Stimulated activated CD8-positive, alpha-beta memory T cell treated with anti-CD3 and anti-CD28 coated beads, Interleukin-7, amount 100 ng/mL, for 24 hours (primary cell): ENCODE measurements at regions not wholly inside any gene's neighbourhood (a gene's known extent, or its start where the extent isn't known, plus 50 kb on each side); places are given as distances from the start of the nearest gene placed in this dataset.

ENCODE experiments used
- DNase-seq: peaks from one replicate; pipeline ENCODE4 v3.0.0-alpha.2; 2020; ENCODE audit warnings: low read depth

DNA sequence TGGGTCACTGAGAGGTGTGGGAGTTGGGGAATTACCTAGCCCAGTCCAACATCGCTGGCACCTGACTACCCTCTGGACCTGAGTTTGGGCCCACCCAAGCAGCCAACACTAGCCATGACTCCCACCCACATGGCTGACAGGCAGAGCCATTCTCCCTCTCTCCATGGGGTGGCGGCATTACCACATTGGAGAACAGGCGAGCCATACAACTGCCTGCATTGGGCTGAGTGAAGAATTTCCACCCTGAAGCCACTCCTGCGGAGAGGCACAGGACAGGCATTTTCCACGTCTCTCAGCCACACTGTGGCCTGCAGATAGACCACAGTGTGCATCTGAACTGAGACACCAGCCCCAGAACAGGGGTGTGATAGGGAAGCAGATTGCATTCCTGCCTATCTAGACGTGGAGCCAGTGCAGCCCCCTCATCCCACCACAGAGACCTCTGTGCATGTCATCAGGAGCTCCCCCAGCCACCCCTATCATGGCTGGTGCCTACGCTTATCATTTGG lies 58.2 kb upstream of the ANTXRL start:
- DNase-seq = peak; percentile 40

DNA sequence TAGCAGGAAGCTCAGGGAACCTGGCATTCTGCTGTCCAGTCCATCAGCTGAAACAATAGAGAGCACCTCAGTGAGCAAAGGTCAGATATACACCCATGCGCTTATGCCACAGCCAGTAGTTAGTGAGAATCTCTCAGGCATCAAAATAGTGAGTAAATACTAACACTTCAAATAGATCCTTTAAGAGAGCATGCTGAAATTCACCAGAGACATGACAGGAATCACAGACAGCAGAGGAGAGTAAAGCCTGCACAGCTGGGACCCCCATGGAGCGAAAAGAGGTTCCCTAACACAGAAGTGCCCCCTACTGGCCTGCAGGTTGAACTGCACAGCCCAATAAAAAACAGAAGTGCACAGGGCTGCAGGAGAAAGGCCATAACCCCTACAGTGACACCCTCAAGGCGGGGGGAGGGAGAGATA lies 57.6 kb upstream of the ANTXRL start:
- DNase-seq = no peak

DNA sequence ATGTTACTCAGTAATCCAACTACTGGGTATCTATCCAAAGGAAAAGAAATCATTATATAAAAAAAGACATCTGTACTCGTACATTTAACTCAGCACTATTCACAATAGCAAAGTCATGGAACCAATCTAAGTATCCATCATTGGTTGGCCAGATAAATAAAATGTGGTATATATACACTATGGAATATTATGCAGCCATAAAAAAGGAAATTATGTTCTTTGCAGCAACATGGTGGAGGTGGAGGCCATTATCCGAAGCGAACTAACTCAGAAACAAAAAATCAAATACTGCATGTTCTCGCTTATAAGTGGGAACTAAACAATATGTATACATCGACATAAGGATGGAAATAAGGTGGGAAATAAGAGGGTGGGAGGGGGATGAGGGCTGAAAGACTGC lies 56.2 kb upstream of the ANTXRL start:
- DNase-seq = no peak

DNA sequence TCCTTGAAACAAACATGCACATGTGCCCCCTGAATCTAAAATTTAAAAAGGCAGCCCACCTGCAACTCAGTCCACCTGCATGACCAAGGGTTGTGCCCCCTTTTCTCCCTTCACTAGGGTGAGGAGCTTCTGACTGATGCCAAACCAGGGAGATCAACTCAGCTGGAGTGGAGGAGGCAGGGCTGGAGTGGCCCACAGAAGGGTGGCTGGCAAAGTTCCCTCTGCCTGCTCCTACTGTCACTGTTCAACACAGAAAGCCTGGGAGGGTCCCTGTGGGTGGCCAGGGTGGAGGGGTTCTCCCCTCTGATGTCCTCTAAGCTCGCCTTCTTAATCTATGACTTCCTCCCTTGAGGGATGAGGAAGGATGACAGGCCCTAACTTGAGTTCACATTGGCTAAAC lies 55.7 kb upstream of the ANTXRL start:
- DNase-seq = no peak

DNA sequence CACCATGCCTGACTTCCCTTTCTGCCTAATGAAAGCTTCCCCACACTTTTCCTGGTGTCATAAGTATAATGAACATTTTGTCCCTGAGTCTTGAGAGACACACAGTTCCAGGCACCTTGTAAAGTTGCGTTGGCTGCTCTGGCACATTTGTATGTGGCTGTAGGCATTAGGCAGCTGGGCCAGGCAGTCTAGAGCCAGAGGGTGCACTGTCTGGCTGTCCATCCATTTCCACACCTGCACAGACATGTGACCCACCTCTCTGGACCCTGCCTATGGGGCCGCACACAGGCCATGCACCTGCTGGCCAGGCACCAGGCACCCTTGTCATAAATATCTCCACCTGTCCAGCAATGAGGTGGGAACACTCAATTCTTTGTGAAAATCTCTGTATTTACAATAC lies 54.7 kb upstream of the ANTXRL start:
- no peak for DNase-seq

DNA sequence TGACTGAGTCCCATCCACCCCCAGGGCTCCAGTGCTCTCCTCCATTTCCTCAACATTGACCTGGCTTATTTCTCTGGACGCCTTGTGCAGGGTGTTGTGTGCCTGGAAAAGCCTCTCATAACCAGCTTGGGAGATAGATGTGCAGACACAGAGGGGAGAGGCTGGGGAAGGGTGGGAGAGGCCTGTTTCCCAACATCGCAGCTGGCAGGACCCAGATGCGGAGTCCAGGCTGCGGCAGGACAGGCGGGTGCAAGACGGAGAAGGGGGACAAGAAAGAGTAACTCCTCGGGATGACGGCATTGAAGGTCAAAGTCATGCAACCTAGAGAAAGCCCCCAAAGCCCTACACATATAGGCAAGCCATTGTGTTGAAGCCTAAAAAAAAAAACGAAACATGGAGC lies 54.1 kb upstream of the ANTXRL start:
- DNase-seq = no peak

DNA sequence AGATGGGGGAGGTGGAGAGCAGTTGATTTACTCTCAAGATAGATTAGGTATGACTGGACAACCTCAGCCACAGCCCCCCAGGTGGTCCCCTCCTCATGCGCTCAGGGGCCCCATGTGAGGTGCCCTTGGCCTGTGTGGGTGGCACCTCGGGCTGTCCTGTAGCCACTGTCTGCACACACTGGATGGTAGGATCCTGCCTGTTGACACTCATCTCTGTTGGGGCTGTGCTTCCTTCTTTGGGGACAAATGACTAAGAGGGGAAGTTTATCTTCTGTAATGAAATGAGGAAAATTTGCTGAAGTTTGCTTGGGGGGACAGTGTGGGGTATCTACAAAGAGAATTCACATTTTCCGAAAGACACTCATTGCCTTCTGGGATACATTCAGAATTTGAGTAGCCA lies 53.6 kb upstream of the ANTXRL start:
- DNase-seq = no peak

DNA sequence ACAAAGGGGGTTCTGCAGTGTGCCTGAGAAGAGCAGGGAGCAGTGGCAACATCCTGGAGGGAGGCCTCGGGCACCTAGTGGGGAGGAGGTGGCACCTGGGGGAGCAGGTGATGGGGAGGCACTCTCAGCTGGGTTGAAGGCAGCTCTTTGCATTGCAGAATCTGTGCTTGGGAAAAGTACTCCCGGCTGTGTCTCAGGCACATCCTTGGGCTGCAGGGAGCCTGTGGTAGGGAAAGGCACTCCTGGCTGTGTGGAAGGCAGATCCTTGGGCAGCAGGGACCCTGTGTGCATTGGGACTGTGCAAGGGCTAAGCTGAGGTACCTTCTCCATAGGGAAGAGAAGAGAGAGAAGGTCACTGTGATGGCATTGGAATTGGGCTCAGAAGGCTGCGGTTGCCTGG lies 52.8 kb upstream of the ANTXRL start:
- no peak for DNase-seq

DNA sequence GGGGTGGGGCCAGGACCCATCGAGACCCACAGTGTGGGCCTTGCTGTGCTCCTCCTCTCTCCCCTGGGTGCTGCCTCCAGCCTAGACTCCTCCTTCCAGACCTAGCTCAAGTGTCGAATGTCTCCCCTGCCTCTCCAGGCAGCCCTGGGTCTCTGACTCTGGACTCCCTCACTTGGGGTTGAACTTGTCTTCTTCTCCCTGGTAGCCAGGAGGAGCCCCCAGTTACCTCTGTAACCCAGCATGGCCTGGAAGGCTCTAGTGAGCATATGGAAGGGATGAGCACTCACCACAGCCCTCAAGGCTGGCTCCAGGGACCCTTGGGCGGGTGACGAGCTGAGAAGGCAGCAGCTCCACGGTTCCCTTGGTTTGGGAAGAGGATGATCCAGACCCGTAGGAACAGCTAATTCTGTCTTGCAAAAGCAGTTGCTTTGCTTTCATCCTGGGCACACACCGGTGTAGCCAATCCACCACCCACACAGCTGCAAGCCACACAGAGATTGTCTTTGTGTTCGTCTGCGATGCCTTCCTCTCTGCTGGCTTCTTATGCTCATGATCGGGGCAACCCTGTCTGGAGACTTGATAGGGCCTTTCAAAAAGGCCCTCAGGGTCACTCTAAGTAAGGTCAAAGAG lies 52.3 kb upstream of the ANTXRL start:
- DNase-seq = no peak

DNA sequence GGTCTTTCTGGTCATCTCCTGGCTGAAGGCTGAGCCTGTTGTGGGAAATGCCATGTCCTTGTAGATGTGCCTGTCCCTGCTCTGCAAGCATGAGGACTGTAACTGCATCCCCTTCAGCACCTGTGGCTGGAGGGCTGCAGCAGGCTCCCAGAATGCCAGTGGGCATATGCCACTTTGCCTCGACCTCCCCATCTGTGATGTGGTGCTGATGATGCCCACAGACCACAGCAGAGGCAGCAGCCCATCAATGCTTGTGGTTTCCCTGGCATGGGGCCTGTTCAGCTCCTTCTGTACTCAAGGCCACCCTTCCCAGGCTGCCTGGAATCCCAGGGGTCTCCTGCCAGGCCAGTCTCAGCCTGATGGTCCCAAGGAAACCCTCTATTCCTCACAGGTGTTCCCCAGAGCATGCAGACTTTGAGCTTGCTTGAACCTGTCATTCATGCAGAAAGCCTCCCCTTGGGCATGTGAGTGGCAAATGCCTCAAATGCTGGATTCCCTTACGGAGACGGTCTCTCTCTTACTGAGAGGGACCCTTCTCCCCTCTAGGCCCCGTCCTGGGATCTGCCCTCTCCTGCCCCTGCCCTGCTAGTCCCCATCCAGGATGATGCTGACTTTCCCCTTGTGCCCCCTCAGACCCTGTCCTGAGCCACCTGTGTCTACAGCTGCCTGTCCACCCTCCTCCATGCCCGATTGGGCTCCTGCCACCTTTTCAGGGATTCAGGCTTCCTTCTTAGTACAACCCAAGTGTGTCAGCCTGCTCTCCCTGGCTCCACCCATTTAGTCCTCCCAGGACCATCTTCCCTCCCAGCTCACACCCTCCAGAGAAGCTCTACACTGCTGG lies 50.9 kb upstream of the ANTXRL start:
- no peak for DNase-seq

DNA sequence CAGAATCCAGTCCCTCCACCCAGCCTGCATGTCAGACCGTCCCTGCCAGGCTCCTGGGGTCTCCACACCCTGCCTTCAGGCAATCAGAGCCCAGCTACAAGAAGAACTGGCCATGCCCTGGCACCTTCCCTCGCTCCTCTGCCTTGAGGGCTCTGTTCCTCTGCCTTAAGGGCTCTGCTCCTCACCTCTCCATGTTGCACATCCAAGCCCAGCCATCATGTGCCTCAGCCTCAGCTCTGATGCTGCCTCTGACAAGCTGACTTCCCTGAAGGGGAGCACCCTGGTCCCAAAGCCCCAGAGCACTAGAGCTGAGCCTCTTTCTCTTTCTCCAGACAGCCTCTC lies 50.3 kb upstream of the ANTXRL start:
- DNase-seq = no peak

DNA sequence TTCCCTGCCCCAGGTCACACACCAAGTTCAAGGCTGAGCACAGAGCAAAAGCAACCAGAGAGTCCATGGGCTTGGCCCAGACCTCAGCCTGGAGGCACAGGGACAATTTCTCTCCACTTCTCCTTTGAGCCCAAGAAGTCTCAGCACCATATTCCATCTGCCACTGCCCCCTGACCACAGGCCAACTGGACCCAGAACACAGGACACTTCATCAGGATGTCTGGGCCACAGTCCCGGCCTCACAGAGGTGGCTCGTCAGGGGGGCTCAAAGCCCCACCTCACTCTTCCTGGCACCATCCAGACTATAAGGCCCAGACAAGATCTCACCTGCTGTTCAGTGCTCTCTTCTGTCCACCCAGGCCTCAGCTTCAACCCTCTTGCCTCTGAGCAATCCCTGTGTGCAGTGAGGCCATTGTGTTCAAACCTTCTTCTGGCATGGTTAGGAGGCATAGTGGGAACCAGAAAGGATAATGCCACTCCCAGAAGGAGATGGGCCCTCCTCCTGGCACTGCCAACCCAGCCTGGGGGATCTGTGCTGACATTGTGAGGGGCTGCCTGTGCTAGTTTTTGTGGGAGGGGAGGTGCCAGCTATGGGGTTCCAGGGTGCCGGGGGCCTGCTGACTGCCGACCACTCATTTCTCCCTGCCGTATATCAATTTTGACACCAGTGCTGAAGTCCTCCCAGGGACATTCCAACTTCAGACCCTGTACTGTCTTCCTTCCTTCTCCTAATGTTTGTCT lies 49.7 kb upstream of the ANTXRL start:
- DNase-seq = no peak
